H9 (cell line): ENCODE measurements at regions not wholly inside any gene's neighbourhood (a gene's known extent, or its start where the extent isn't known, plus 50 kb on each side); places are given as distances from the start of the nearest gene placed in this dataset.

Experiments used
- DNase-seq: peaks from one replicate; pipeline ENCODE4 v3.0.0-alpha.2; 2017
- H2AFZ ChIP-seq: one replicate; pipeline ENCODE4 v1.6.1; 2013; ENCODE audit warnings: mild to moderate bottlenecking, low read length, control low read depth, moderate library complexity
- H2AK5ac ChIP-seq: 2 replicates; pipeline ENCODE4 v1.6.1; 2013; ENCODE audit warnings: low read length, control low read depth, mixed read lengths; ENCODE audit not compliant: insufficient read length
- H2BK120ac ChIP-seq: one replicate; pipeline ENCODE4 v1.6.1; 2013; ENCODE audit warnings: low read depth, mild to moderate bottlenecking, low read length, control low read depth, inconsistent platforms; ENCODE audit not compliant: poor library complexity, severe bottlenecking
- H2BK12ac ChIP-seq: 2 replicates; pipeline ENCODE4 v1.6.1; 2013; ENCODE audit warnings: low read length, control low read depth, mixed read lengths, low read depth; ENCODE audit not compliant: insufficient read length
- H2BK15ac ChIP-seq: 2 replicates; pipeline ENCODE4 v1.6.1; 2013; ENCODE audit warnings: low read depth, low read length, control low read depth
- H2BK20ac ChIP-seq: one replicate; pipeline ENCODE4 v1.6.1; 2013; ENCODE audit warnings: low read depth, mild to moderate bottlenecking, low read length, control low read depth, inconsistent platforms; ENCODE audit not compliant: poor library complexity, severe bottlenecking
- H2BK5ac ChIP-seq: 2 replicates; pipeline ENCODE4 v1.6.1; 2013; ENCODE audit warnings: low read length, control low read depth, mixed read lengths; ENCODE audit not compliant: insufficient read length
- H3K14ac ChIP-seq: 2 replicates; pipeline ENCODE4 v1.6.1; 2013; ENCODE audit warnings: low read length, control low read depth; ENCODE audit not compliant: insufficient read depth
- H3K18ac ChIP-seq: 2 replicates; pipeline ENCODE4 v1.6.1; 2013; ENCODE audit warnings: low read depth, mild to moderate bottlenecking, mixed read lengths, low read length, control low read depth; ENCODE audit not compliant: insufficient read length
- H3K23ac ChIP-seq: 2 replicates; pipeline ENCODE4 v1.6.1; 2013; ENCODE audit warnings: low read length, control low read depth, mixed read lengths, low read depth; ENCODE audit not compliant: insufficient read length
- H3K23me2 ChIP-seq: 2 replicates; pipeline ENCODE4 v1.6.1; 2013; ENCODE audit warnings: low read depth, mild to moderate bottlenecking, mixed read lengths, low read length, control low read depth; ENCODE audit not compliant: insufficient read length, poor library complexity, severe bottlenecking
- H3K27ac ChIP-seq: 2 replicates; pipeline ENCODE4 v1.5.1; 2013; ENCODE audit warnings: low read length, control low read depth, mixed read lengths, low read depth; ENCODE audit not compliant: insufficient read length
- H3K27me3 ChIP-seq: 2 replicates; pipeline ENCODE4 v1.6.1; 2013; ENCODE audit warnings: low read length, control low read depth, inconsistent platforms; ENCODE audit not compliant: insufficient read depth
- H3K4ac ChIP-seq: 2 replicates; pipeline ENCODE4 v1.6.1; 2013; ENCODE audit warnings: low read depth, mild to moderate bottlenecking, control low read depth, inconsistent platforms, low read length, moderate library complexity
- H3K4me1 ChIP-seq: 2 replicates; pipeline ENCODE4 v1.6.1; 2013; ENCODE audit warnings: low read length, control low read depth, inconsistent platforms; ENCODE audit not compliant: insufficient read depth
- H3K4me2 ChIP-seq: 2 replicates; pipeline ENCODE4 v1.6.1; 2013; ENCODE audit warnings: low read length, control low read depth, mixed read lengths; ENCODE audit not compliant: insufficient read length, insufficient read depth
- H3K56ac ChIP-seq: 2 replicates; pipeline ENCODE4 v1.6.1; 2013; ENCODE audit warnings: low read depth, mild to moderate bottlenecking, mixed read lengths, low read length, control low read depth; ENCODE audit not compliant: insufficient read length
- H3K79me1 ChIP-seq: 2 replicates; pipeline ENCODE4 v1.6.1; 2013; ENCODE audit warnings: low read depth, mild to moderate bottlenecking, moderate library complexity, low read length, control low read depth, inconsistent platforms; ENCODE audit not compliant: insufficient read depth, poor library complexity, severe bottlenecking
- H3K79me2 ChIP-seq: 2 replicates; pipeline ENCODE4 v1.6.1; 2013; ENCODE audit warnings: low read length, control low read depth, inconsistent platforms; ENCODE audit not compliant: insufficient read depth
- H3K9ac ChIP-seq: 2 replicates; pipeline ENCODE4 v1.6.1; 2013; ENCODE audit warnings: low read length, control low read depth, mixed read lengths; ENCODE audit not compliant: insufficient read length; ENCODE audit errors: extremely low read depth
- H3K9me3 ChIP-seq: one replicate; pipeline ENCODE4 v1.6.1; 2013; ENCODE audit warnings: low read depth, low read length, inconsistent platforms; ENCODE audit not compliant: control insufficient read depth
- H3T11ph ChIP-seq: one replicate; pipeline ENCODE4 v1.6.1; 2013; ENCODE audit warnings: mild to moderate bottlenecking, low read length, control low read depth, inconsistent platforms
- H4K20me1 ChIP-seq: one replicate; pipeline ENCODE4 v1.6.1; 2013; ENCODE audit not compliant: control insufficient read depth, insufficient read length, insufficient read depth
- H4K5ac ChIP-seq: 2 replicates; pipeline ENCODE4 v1.6.1; 2013; ENCODE audit warnings: low read depth, mild to moderate bottlenecking, mixed read lengths, low read length, control low read depth; ENCODE audit not compliant: insufficient read length
- H4K8ac ChIP-seq: replicated peaks from 2 replicates; pipeline ENCODE4 v1.6.1; 2013; ENCODE audit warnings: low read length, control low read depth, mixed read lengths, low read depth; ENCODE audit not compliant: insufficient read length
- H4K91ac ChIP-seq: 2 replicates; pipeline ENCODE4 v1.6.1; 2013; ENCODE audit warnings: low read depth, mild to moderate bottlenecking, moderate library complexity, mixed read lengths, low read length, control low read depth; ENCODE audit not compliant: insufficient read length
- H3K27ac Mint-ChIP-seq, 3 experiments: 2 replicates in 2 of 3; 3 replicates in 1 of 3; pipeline ENCODE4 v1.8.0; 2020 to 2021; ENCODE audit warnings: mixed read lengths in 3 of 3, mild to moderate bottlenecking in 1 of 3, moderate library complexity in 1 of 3
- H3K27me3 Mint-ChIP-seq: 2 replicates; pipeline ENCODE4 v1.8.0; 2021; ENCODE audit warnings: low read depth, mild to moderate bottlenecking, moderate library complexity, mixed read lengths
- H3K36me3 Mint-ChIP-seq, 3 experiments: 2 replicates in 2 of 3; 3 replicates in 1 of 3; pipeline ENCODE4 v1.8.0; 2020 to 2021; ENCODE audit warnings: low read depth in 3 of 3, mixed read lengths in 3 of 3; ENCODE audit not compliant: insufficient read depth in 1 of 3
- H3K4me1 Mint-ChIP-seq, 2 experiments: 2 replicates each; pipeline ENCODE4 v1.8.0; 2020; ENCODE audit warnings: mixed read lengths in 2 of 2
- H3K4me3 Mint-ChIP-seq, 2 experiments: 2 replicates in 1 of 2; 3 replicates in 1 of 2; pipeline ENCODE4 v1.8.0; 2020 to 2021; ENCODE audit warnings: mild to moderate bottlenecking in 2 of 2, mixed read lengths in 2 of 2, moderate library complexity in 1 of 2
- H3K9me3 Mint-ChIP-seq, 2 experiments: 2 replicates in 1 of 2; 3 replicates in 1 of 2; pipeline ENCODE4 v1.8.0; 2020; ENCODE audit warnings: mild to moderate bottlenecking in 2 of 2, mixed read lengths in 2 of 2, moderate library complexity in 1 of 2
- WGBS: extraction: QIAGEN DNeasy Blood & Tissue Kit; methylation state at CpG from one replicate; pipeline ENCODE4 v1.1.7; 2013; ENCODE audit warnings: missing lambda C conversion rate, low lambda C conversion rate, mixed read lengths; ENCODE audit not compliant: insufficient read length; ENCODE audit errors: extremely low coverage; 5-methylcytosine and 5-hydroxymethylcytosine counted together
- TF ChIP-seq, protein P1 (sequence below): fragments of 200-600 bp; sonication (generic); conservative IDR thresholded peaks from 3 replicates; pipeline ENCODE4 v1.8.0; 2021; ENCODE audit warnings: antibody characterized with exemption, mild to moderate bottlenecking

DNA sequence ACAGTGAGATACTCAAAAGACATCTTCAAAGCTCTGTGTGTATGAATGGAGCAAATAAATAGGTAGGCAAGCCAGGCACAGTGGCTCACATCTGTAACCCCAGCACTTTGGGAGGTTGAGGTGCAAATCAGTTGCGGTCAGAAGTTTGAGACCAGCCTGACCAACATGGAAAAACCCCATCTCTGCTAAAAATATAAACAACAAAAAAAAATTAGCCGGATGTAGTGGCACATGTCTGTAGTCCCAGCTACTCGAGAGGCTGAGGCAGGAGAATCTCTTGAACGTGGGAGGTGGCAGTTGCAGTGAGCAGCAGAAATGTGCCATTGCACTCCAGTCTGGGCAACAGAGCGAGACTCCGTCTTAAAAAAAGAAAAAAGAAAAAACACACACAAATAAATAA is 945.1 kb upstream of the PIK3C3 start:
- no peak overlapping the region for H2AK5ac ChIP-seq
- no peaks in the 10 kb centered on the region for H3K79me2 ChIP-seq
- H3K9me3 ChIP-seq = no peaks in the 10 kb centered on the region
- H3K4me1 ChIP-seq = no peaks in the 10 kb centered on the region
- H2BK120ac ChIP-seq = no peak overlapping the region
- no peak overlapping the region for H3T11ph ChIP-seq
- H3K9me3 Mint-ChIP-seq = no peaks in the 10 kb centered on the region
- no peak overlapping the region for H4K91ac ChIP-seq
- H3K36me3 Mint-ChIP-seq = no peaks in the 10 kb centered on the region
- H3K27ac ChIP-seq = no peak overlapping the region
- no peak overlapping the region for H2AFZ ChIP-seq
- no peak overlapping the region for H3K4ac ChIP-seq
- no peak for DNase-seq
- H3K27me3 ChIP-seq = no peaks in the 10 kb centered on the region
- H3K23ac ChIP-seq = no peak overlapping the region
- H3K4me2 ChIP-seq = no peak overlapping the region
- no peaks in the 10 kb centered on the region for H4K20me1 ChIP-seq
- H3K4me1 Mint-ChIP-seq = no peaks in the 10 kb centered on the region
- H3K56ac ChIP-seq = no peak overlapping the region
- H3K9ac ChIP-seq = no peak overlapping the region
- no peak overlapping the region for H3K18ac ChIP-seq
- H3K27ac Mint-ChIP-seq = no peak overlapping the region
- no peak overlapping the region for H4K8ac ChIP-seq
- H3K14ac ChIP-seq = no peak overlapping the region
- no peak overlapping the region for H2BK5ac ChIP-seq
- H4K5ac ChIP-seq = no peak overlapping the region
- no peak overlapping the region for H2BK15ac ChIP-seq
- H3K79me1 ChIP-seq = no peaks in the 10 kb centered on the region
- H3K27me3 Mint-ChIP-seq = no peaks in the 10 kb centered on the region
- no CpG with 5 or more reads among the region's 6 CpGs for WGBS
- TF ChIP-seq, protein P1, sequence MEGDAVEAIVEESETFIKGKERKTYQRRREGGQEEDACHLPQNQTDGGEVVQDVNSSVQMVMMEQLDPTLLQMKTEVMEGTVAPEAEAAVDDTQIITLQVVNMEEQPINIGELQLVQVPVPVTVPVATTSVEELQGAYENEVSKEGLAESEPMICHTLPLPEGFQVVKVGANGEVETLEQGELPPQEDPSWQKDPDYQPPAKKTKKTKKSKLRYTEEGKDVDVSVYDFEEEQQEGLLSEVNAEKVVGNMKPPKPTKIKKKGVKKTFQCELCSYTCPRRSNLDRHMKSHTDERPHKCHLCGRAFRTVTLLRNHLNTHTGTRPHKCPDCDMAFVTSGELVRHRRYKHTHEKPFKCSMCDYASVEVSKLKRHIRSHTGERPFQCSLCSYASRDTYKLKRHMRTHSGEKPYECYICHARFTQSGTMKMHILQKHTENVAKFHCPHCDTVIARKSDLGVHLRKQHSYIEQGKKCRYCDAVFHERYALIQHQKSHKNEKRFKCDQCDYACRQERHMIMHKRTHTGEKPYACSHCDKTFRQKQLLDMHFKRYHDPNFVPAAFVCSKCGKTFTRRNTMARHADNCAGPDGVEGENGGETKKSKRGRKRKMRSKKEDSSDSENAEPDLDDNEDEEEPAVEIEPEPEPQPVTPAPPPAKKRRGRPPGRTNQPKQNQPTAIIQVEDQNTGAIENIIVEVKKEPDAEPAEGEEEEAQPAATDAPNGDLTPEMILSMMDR = no peak
- H2BK20ac ChIP-seq = no peak overlapping the region
- no peak overlapping the region for H3K4me3 Mint-ChIP-seq
- H2BK12ac ChIP-seq = no peak overlapping the region
- no peaks in the 10 kb centered on the region for H3K23me2 ChIP-seq
